Psoas muscle (tissue), 7 donors: ENCODE measurements at regions not wholly inside any gene's neighbourhood (a gene's known extent, or its start where the extent isn't known, plus 50 kb on each side); places are given as distances from the start of the nearest gene placed in this dataset.

Experiments used
- ATAC-seq, 4 donors: fragments of 200-7000 bp; cut with Tn5 transposase; one replicate each; pipeline ENCODE4 v1.9.1; 2020; ENCODE audit warnings: moderate library complexity in 3 of 4, mild to moderate bottlenecking in 2 of 4
- DNase-seq, 2 donors: peaks; one replicate each; pipeline ENCODE4 v3.0.0-alpha.2; 2020
- H3K27ac ChIP-seq: fragments of 200-600 bp; one replicate; pipeline ENCODE4 v1.8.0; 2022
- H3K27me3 ChIP-seq, 3 donors: fragments of 200-600 bp in 1 of 3; one replicate each; pipeline versions ENCODE4 v1.6.1 to v1.8.0; 2013 to 2022; ENCODE audit warnings: low read length in 2 of 3, mild to moderate bottlenecking in 2 of 3, moderate library complexity in 1 of 3; ENCODE audit not compliant: insufficient read depth in 3 of 3
- H3K36me3 ChIP-seq, 2 donors: fragments of 200-600 bp in 1 of 2; one replicate each; pipeline versions ENCODE4 v1.6.1 to v1.8.0; 2013 to 2022; ENCODE audit warnings: low read depth in 1 of 2, mild to moderate bottlenecking in 1 of 2, moderate library complexity in 1 of 2; ENCODE audit not compliant: insufficient read depth in 1 of 2
- H3K4me1 ChIP-seq: fragments of 200-600 bp; one replicate; pipeline ENCODE4 v1.8.0; 2022
- H3K4me3 ChIP-seq: fragments of 200-600 bp; one replicate; pipeline ENCODE4 v1.8.0; 2022; ENCODE audit warnings: mild to moderate bottlenecking
- H3K9me3 ChIP-seq: fragments of 200-600 bp; one replicate; pipeline ENCODE4 v1.8.0; 2022
- CTCF ChIP-seq: fragments of 200-600 bp; IDR thresholded peaks from one replicate; pipeline ENCODE4 v1.8.0; 2022; ENCODE audit warnings: antibody characterized with exemption
- WGBS, 3 donors: extraction: QIAGEN DNeasy Blood & Tissue Kit; methylation state at CpG; one replicate each; pipeline versions ENCODE4 v1.1.6 to v1.1.7; 2013; 5-methylcytosine and 5-hydroxymethylcytosine counted together
- intact Hi-C, 2 donors: fragments of 100-400 bp; cut with DNase I; formaldehyde crosslinking; loops; one replicate each; pipeline versions ENCODE4 v1.11.0 to v1.14.2; 2022
- donor health status: healthy with polysubstance abuse.
- donor health status: DM: no; HTN: no; CAD: no; lungs with moderate emphysema.
- donor health status: Bipolar disorder and iron deficiency.
- donor health status: healthy.
- donor health status: DM: yes; HTN: yes; CAD: no.
- donor health status: DM: no; HTN: no; CAD: no.
- donor health status: DM: yes; HTN: yes; CAD: no.

- DNase-seq (no peak), ATAC-seq (no peak)
- TF ChIP-seq CTCF, result no peak
- Histone ChIP-seq H3K27ac (no peak overlapping the region), H3K4me3 (no peak overlapping the region), H3K36me3 (no peaks in the 10 kb centered on the region), H3K9me3 (no peaks in the 10 kb centered on the region), H3K4me1 (no peaks in the 10 kb centered on the region), H3K27me3 (no peaks in the 10 kb centered on the region)
- intact Hi-C loops, result no loop called here
- 58 to 64% (median 61%) methylated on average over 12 of the region's 12 CpGs for WGBS, 3 donors
Measured at GRCh38 chr14:71232506-71232905, 325.2 kb downstream of the PCNX1 start.

- WGBS, 3 donors, result 31 to 34% (median 31%) methylated on average over 7 of the region's 7 CpGs
- peak in 1 of 4 donors; percentile 30 for ATAC-seq
- no peak overlapping the region for H3K27ac ChIP-seq
Measured at GRCh38 chr14:71235875-71236274, 328.6 kb downstream of the PCNX1 start.

GRCh38 chr14:71236487-71236886 lies 329.2 kb downstream of the PCNX1 start:
- H3K9me3 ChIP-seq, result no peaks in the 10 kb centered on the region
- ATAC-seq, result no peak
- DNase-seq, result no peak
- H3K36me3 ChIP-seq, result no peaks in the 10 kb centered on the region
- no peak overlapping the region for H3K27ac ChIP-seq
- no peaks in the 10 kb centered on the region for H3K4me1 ChIP-seq
- no peak overlapping the region for H3K4me3 ChIP-seq
- WGBS, 3 donors, result 46 to 69% (median 65%) methylated on average over 3 of the region's 3 CpGs
- no peak for TF ChIP-seq CTCF
- intact Hi-C loops, result no loop called here
- no peaks in the 10 kb centered on the region for H3K27me3 ChIP-seq

More at GRCh38 chr14:71235875-71236274, 328.6 kb downstream of the PCNX1 start:
- intact Hi-C loops, result no loop called here
- Histone ChIP-seq H3K4me1 (no peaks in the 10 kb centered on the region), H3K27me3 (no peaks in the 10 kb centered on the region), H3K4me3 (no peak overlapping the region), H3K9me3 (no peaks in the 10 kb centered on the region), H3K36me3 (no peaks in the 10 kb centered on the region)
- TF ChIP-seq CTCF, result no peak
- DNase-seq, result no peak

- ATAC-seq (no peak), DNase-seq (no peak)
- no peak overlapping the region for H3K27ac ChIP-seq
- no peaks in the 10 kb centered on the region for H3K27me3 ChIP-seq
- TF ChIP-seq CTCF, result no peak
- H3K9me3 ChIP-seq, result no peaks in the 10 kb centered on the region
- no peaks in the 10 kb centered on the region for H3K4me1 ChIP-seq
- H3K4me3 ChIP-seq, result no peak overlapping the region
- 80 to 85% (median 83%) methylated on average over 4 of the region's 4 CpGs for WGBS, 3 donors
- intact Hi-C loops, result no loop called here
- H3K36me3 ChIP-seq, result no peaks in the 10 kb centered on the region
Measured at GRCh38 chr14:71237556-71237955, 330.3 kb downstream of the PCNX1 start.

- Histone ChIP-seq H3K4me3 (no peak overlapping the region), H3K27me3 (no peaks in the 10 kb centered on the region), H3K36me3 (no peaks in the 10 kb centered on the region), H3K9me3 (no peaks in the 10 kb centered on the region), H3K27ac (no peak overlapping the region), H3K4me1 (no peaks in the 10 kb centered on the region)
- whole genome bisulfite sequencing, 3 donors, result 88 to 94% (median 89%) methylated on average over 5 of the region's 5 CpGs
- intact Hi-C loops, result no loop called here
- no peak for DNase-seq
- no peak for TF ChIP-seq CTCF
- ATAC-seq, result no peak
Measured at GRCh38 chr14:71238835-71239234, 331.6 kb downstream of the PCNX1 start.
